Umbilical cord (tissue), 1 donor: ENCODE measurements at regions not wholly inside any gene's neighbourhood (a gene's known extent, or its start where the extent isn't known, plus 50 kb on each side); places are given as distances from the start of the nearest gene placed in this dataset.
"Not testable (repeated sequence)": the region's sequence is repeated elsewhere in the genome, so short reads cannot be mapped to it uniquely, and the experiment has no call there.

Source experiments
- DNase-seq: peaks from one replicate; pipeline ENCODE4 v3.0.0-alpha.2; 2015; ENCODE audit warnings: low spot score

- DNase-seq = no peak
Measured at GRCh38 chr5:158265931-158266700, 407.2 kb upstream of the CLINT1 start.

- no peak for DNase-seq
Measured at GRCh38 chr5:158265346-158265745, 406.4 kb upstream of the CLINT1 start.

GRCh38 chr5:158264264-158264663, 405.3 kb upstream of the CLINT1 start:
- DNase-seq = no peak

GRCh38 chr5:158261674-158262367, 402.9 kb upstream of the CLINT1 start:
- no peak for DNase-seq

- DNase-seq = no peak
Measured at GRCh38 chr5:158256096-158256495, 397.2 kb upstream of the CLINT1 start.

GRCh38 chr5:158255609-158256008, 396.7 kb upstream of the CLINT1 start:
- DNase-seq = no peak

- no peak for DNase-seq
Measured at GRCh38 chr5:158246661-158247060, 387.7 kb upstream of the CLINT1 start.

- DNase-seq = no peak
Measured at GRCh38 chr5:158245513-158245912, 386.6 kb upstream of the CLINT1 start.

GRCh38 chr5:158244882-158245281, 385.9 kb upstream of the CLINT1 start:
- DNase-seq = no peak

GRCh38 chr5:158236511-158237335, 377.8 kb upstream of the CLINT1 start:
- no peak for DNase-seq

- no peak for DNase-seq
Measured at GRCh38 chr5:158235159-158235547, 376.2 kb upstream of the CLINT1 start.

- no peak for DNase-seq
Measured at GRCh38 chr5:158234323-158235158, 375.6 kb upstream of the CLINT1 start.

GRCh38 chr5:158233735-158234322, 374.9 kb upstream of the CLINT1 start:
- DNase-seq = no peak

GRCh38 chr5:158227314-158227713, 368.4 kb upstream of the CLINT1 start:
- not testable (repeated sequence) for DNase-seq

GRCh38 chr5:158226496-158226895, 367.6 kb upstream of the CLINT1 start:
- DNase-seq = no peak

GRCh38 chr5:158224253-158224652, 365.3 kb upstream of the CLINT1 start:
- DNase-seq = no peak

- DNase-seq = no peak
Measured at GRCh38 chr5:158223054-158223600, 364.2 kb upstream of the CLINT1 start.

- no peak for DNase-seq
Measured at GRCh38 chr5:158212917-158213316, 354.0 kb upstream of the CLINT1 start.

GRCh38 chr5:158212237-158212636, 353.3 kb upstream of the CLINT1 start:
- DNase-seq = no peak

GRCh38 chr5:158209219-158209908, 350.4 kb upstream of the CLINT1 start:
- no peak for DNase-seq
